RWPE2 (cell line): ENCODE measurements at regions not wholly inside any gene's neighbourhood (a gene's known extent, or its start where the extent isn't known, plus 50 kb on each side); places are given as distances from the start of the nearest gene placed in this dataset.
A peak's percentile ranks its signal among the peaks of the same experiment; 100 is the strongest.

Source experiments
- ATAC-seq: fragments of 200-7000 bp; cut with Tn5 transposase; 3 replicates; pipeline ENCODE4 v1.9.1; 2021; ENCODE audit warnings: low read depth
- DNase-seq: peaks from one replicate; pipeline ENCODE4 v3.0.0-alpha.2; 2020; ENCODE audit warnings: low spot score
- H3K27ac ChIP-seq: fragments of 450-650 bp; 2 replicates; pipeline ENCODE4 v1.5.1; 2017; ENCODE audit warnings: mild to moderate bottlenecking; ENCODE audit not compliant: poor library complexity, severe bottlenecking
- H3K27me3 ChIP-seq: fragments of 250-450 bp; sonication (Bioruptor Pico); 2 replicates; pipeline ENCODE4 v1.5.1; 2021; ENCODE audit warnings: mild to moderate bottlenecking, moderate library complexity; ENCODE audit not compliant: insufficient read depth, poor library complexity, severe bottlenecking
- H3K36me3 ChIP-seq: fragments of 250-450 bp; sonication (Bioruptor Pico); 2 replicates; pipeline ENCODE4 v1.5.1; 2020; ENCODE audit warnings: low read depth, mild to moderate bottlenecking, moderate library complexity
- H3K4me1 ChIP-seq: fragments of 250-450 bp; sonication (Bioruptor Pico); 2 replicates; pipeline ENCODE4 v1.5.1; 2021; ENCODE audit warnings: mild to moderate bottlenecking, moderate library complexity; ENCODE audit not compliant: insufficient read depth, poor library complexity, severe bottlenecking
- H3K4me3 ChIP-seq: fragments of 250-450 bp; sonication (Bioruptor Pico); 2 replicates; pipeline ENCODE4 v1.5.1; 2021; ENCODE audit warnings: mild to moderate bottlenecking, moderate library complexity; ENCODE audit not compliant: severe bottlenecking
- H3K9me3 ChIP-seq: fragments of 250-450 bp; sonication (Bioruptor Pico); 2 replicates; pipeline ENCODE4 v1.5.1; 2021; ENCODE audit warnings: mild to moderate bottlenecking, moderate library complexity; ENCODE audit not compliant: severe bottlenecking
- TF ChIP-seq, protein P1 (sequence below): fragments of 450-650 bp; IDR thresholded peaks from one replicate; pipeline ENCODE4 v1.5.1; 2017; ENCODE audit warnings: mild to moderate bottlenecking, moderate library complexity; ENCODE audit not compliant: poor library complexity, severe bottlenecking

DNA sequence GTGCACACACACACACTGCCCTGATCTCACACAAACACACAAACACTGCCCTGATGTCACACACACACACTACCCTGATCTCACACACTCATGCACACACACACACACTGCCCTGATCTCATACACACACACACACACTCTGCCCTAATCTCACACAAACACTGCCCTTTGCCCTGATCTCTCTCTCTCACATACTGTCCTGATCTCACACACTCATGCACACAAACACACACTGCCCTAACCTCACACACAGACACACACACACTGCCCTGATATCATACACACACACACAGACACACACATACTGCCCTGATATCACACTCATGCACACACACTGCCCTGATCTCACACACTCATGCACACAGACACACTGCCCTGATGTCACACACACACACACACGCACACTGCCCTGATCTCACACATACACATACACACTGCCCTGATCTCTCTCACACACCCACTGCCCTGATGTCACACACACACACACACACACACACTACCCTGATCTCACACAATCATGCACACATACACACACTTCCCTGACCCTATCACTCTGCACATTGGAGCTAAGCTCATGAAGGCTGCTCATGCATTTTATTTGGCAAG, 97.6 kb upstream of the DIO3 start:
- Histone ChIP-seq H3K9me3 (no peaks in the 10 kb centered on the region), H3K27ac (no peak overlapping the region), H3K4me3 (no peak overlapping the region), H3K4me1 (no peaks in the 10 kb centered on the region), H3K36me3 (no peaks in the 10 kb centered on the region), H3K27me3 (peaks cover 9% of the 10 kb centered on the region)
- no peak for DNase-seq
- ATAC-seq, result 0 out of 3 replicates have a peak, but pooled peaks have one; percentile 20
- TF ChIP-seq, protein P1, sequence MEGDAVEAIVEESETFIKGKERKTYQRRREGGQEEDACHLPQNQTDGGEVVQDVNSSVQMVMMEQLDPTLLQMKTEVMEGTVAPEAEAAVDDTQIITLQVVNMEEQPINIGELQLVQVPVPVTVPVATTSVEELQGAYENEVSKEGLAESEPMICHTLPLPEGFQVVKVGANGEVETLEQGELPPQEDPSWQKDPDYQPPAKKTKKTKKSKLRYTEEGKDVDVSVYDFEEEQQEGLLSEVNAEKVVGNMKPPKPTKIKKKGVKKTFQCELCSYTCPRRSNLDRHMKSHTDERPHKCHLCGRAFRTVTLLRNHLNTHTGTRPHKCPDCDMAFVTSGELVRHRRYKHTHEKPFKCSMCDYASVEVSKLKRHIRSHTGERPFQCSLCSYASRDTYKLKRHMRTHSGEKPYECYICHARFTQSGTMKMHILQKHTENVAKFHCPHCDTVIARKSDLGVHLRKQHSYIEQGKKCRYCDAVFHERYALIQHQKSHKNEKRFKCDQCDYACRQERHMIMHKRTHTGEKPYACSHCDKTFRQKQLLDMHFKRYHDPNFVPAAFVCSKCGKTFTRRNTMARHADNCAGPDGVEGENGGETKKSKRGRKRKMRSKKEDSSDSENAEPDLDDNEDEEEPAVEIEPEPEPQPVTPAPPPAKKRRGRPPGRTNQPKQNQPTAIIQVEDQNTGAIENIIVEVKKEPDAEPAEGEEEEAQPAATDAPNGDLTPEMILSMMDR, result no peak

DNA sequence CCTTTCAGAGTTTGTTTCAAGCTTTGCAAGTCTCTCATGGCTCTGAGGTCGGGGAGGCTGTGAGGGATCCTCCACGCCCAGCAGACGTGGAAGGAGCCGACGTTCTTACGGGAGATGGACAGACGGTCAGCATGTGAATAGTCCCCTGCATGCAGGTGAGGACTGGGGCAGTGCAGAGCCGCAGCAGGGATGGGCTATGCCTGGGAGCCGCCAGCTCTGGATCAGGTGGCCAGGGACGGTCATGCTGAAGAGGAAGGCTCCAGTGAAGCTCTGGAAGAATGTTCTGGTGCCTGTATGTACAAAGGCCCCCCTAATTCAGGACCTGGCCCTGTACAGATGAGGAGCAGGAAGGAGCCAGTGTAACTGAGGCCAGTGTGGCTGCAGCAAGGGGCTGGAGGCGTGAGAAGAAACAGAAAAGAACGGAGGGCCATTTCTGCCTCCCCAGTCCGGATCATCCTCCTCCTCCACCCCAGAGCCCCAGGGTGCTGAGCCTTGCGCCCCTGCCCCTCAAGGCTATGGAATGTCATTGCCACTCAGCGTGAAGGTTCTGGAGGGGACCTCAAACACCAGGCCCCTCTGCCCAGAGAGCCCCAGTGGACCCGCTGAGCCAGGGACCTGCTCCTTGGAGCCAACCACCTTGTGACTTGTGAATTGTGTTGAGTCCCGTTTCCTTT, 96.8 kb upstream of the DIO3 start:
- Histone ChIP-seq H3K9me3 (no peaks in the 10 kb centered on the region), H3K4me1 (no peaks in the 10 kb centered on the region), H3K4me3 (no peak overlapping the region), H3K27me3 (peaks cover under 1% of the 10 kb centered on the region), H3K27ac (no peak overlapping the region), H3K36me3 (no peaks in the 10 kb centered on the region)
- peak; percentile 59 for DNase-seq
- ATAC-seq, result no peak
- TF ChIP-seq, protein P1, result no peak

DNA sequence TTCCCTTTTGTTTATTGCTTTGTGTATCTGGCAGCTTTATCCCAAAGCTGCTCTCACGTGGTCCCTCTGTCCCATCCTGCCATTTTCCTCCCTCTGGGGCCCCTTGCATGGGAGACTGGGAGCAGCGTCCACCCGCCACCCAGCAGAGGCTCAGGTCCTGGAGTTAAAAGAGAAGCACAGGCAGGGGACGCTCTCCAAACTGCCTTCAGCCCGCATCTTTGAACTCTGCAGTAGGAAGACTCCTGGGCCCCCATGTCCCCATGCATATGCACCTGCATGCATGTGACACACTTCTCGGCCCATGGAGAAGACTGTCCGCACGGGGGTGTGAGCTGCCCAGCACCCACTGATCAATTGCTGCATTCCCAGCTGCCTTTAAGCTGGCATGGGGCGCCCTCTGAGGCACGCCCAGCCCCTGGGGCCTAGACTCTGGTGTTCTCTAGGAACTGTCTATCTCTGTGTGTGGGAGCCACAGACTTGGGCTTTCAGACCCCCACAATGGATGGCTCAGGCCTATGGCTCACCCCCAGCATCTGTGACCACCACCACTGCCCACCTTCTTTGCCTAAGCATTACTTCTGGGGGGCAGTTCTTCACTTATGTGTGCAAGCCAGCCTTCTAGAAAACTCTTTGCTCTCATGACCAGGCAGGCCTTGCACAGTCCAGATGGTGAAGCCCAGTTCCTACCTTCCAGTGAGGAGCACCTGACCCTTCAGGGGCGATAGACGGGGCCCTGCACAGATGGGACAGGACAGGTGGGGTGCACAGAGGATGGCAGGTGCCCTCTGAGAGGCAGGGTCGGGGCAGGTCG, 96.1 kb upstream of the DIO3 start:
- no peaks in the 10 kb centered on the region for H3K27me3 ChIP-seq
- DNase-seq (peak; percentile 64), ATAC-seq (no peak)
- no peak overlapping the region for H3K4me3 ChIP-seq
- TF ChIP-seq, protein P1, result no peak
- no peaks in the 10 kb centered on the region for H3K36me3 ChIP-seq
- no peak overlapping the region for H3K27ac ChIP-seq
- no peaks in the 10 kb centered on the region for H3K4me1 ChIP-seq
- H3K9me3 ChIP-seq, result no peaks in the 10 kb centered on the region

DNA sequence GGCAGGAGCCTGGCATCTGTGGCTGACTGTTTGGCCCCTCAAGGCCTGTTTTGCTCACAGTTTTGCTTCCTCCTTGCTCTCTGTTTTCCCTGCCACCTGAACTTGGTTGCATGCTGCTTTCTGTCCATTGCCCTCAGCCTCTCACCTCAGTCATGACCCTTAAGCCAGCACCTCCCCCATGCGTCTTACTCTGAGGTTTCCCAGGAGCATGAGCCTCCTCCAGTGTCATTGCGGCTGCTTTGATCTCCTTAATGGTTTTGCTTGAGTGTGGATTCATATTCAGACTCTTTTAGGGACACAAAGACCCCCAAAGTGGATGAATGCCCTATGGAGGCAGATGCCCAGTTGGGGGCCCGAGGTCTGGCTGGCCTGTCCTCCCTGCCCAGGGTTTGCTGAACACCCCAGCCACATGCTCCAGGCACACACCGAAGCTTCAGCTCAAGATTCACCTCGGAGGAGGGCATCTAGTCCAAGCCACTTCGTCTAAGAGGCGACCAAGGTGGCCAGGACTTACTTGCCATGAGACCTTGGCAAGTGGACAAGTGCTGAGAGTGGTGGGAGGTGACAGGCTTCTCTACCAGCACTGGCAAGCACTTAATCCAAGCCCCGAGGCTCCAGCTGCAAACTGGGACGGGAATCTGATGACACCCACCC, 95.4 kb upstream of the DIO3 start:
- no peak overlapping the region for H3K27ac ChIP-seq
- H3K4me3 ChIP-seq, result no peak overlapping the region
- H3K4me1 ChIP-seq, result no peaks in the 10 kb centered on the region
- no peaks in the 10 kb centered on the region for H3K27me3 ChIP-seq
- TF ChIP-seq, protein P1, result no peak
- H3K36me3 ChIP-seq, result no peaks in the 10 kb centered on the region
- ATAC-seq (no peak), DNase-seq (no peak)
- no peaks in the 10 kb centered on the region for H3K9me3 ChIP-seq
